A673 (cell line): ENCODE measurements at regions not wholly inside any gene's neighbourhood (a gene's known extent, or its start where the extent isn't known, plus 50 kb on each side); places are given as distances from the start of the nearest gene placed in this dataset.

Experiments
- EZH2 ChIP-seq: fragments of 200-600 bp; sonication (generic); IDR thresholded peaks from 2 replicates; pipeline ENCODE4 v1.6.1; 2017; ENCODE audit warnings: borderline replicate concordance, low read depth, mild to moderate bottlenecking, mixed read lengths, antibody characterized with exemption, low read length; ENCODE audit not compliant: poor library complexity, severe bottlenecking
- TF ChIP-seq, protein P1 (sequence below): fragments of 300-800, 200-600 bp; sonication (generic); conservative IDR thresholded peaks from 2 replicates; pipeline ENCODE4 v1.5.1; 2017; ENCODE audit warnings: low read depth, mild to moderate bottlenecking, antibody characterized with exemption, low read length, moderate library complexity, mixed read lengths

DNA sequence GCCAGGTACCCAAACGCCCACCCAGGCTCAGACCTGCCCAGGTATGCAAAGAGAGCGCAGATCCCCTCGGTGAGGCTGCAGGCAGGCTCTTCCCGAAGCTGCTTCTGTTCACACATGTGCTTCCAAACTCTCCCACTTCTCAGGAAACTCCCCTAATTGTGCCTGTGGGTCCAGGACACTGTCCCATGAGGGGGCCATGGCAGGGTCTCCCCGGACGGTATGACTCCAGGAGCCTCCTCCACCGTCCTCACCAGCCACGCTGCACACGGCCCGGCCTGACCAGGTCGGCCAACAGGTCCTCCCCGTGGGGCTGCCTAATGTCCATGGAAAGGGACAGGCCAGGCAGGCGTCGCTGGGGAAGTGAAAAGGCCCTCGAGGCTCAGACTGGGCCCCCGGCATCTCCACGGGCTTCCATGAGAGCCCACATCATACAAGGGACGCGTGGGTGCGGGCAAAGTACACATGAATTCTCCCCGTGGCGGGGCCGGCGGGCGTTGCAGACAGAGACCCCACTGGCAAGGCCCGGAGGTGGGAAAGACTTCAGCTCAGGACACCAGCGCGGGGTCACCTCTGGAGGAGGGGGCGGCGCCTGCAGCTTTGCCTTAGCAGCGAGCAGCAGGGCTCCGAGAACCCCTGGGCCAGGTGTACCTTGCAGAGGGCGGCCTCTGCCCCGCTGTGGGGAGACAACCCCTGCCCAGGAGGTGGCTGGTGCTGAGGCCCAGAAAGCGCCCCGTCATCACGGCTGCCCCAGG is 526.1 kb downstream of the BRD1 start:
- TF ChIP-seq, protein P1, sequence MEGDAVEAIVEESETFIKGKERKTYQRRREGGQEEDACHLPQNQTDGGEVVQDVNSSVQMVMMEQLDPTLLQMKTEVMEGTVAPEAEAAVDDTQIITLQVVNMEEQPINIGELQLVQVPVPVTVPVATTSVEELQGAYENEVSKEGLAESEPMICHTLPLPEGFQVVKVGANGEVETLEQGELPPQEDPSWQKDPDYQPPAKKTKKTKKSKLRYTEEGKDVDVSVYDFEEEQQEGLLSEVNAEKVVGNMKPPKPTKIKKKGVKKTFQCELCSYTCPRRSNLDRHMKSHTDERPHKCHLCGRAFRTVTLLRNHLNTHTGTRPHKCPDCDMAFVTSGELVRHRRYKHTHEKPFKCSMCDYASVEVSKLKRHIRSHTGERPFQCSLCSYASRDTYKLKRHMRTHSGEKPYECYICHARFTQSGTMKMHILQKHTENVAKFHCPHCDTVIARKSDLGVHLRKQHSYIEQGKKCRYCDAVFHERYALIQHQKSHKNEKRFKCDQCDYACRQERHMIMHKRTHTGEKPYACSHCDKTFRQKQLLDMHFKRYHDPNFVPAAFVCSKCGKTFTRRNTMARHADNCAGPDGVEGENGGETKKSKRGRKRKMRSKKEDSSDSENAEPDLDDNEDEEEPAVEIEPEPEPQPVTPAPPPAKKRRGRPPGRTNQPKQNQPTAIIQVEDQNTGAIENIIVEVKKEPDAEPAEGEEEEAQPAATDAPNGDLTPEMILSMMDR: no peak
- no peak for TF ChIP-seq EZH2
